T-helper 2 cell (primary cell): ENCODE measurements at regions not wholly inside any gene's neighbourhood (a gene's known extent, or its start where the extent isn't known, plus 50 kb on each side); places are given as distances from the start of the nearest gene placed in this dataset.
"Not testable (repeated sequence)": the region's sequence is repeated elsewhere in the genome, so short reads cannot be mapped to it uniquely, and the experiment has no call there.

Experiments used
- DNase-seq, 5 experiments: peaks; one replicate each; pipeline versions ENCODE4 v3.0.0 to v3.0.0-alpha.2; 2012 to 2022

GRCh38 chr5:148744380-148744779 lies 82.0 kb upstream of the ADRB2 start:
- not testable (repeated sequence) for DNase-seq

- DNase-seq: no peak
Observed at GRCh38 chr5:148746826-148747535, 79.4 kb upstream of the ADRB2 start.

GRCh38 chr5:148747536-148747906 lies 78.9 kb upstream of the ADRB2 start:
- no peak for DNase-seq

- DNase-seq: no peak
Observed at GRCh38 chr5:148748702-148749392, 77.6 kb upstream of the ADRB2 start.

GRCh38 chr5:148750614-148751013 lies 75.8 kb upstream of the ADRB2 start:
- no peak for DNase-seq

- DNase-seq: no peak
Observed at GRCh38 chr5:148751025-148751424, 75.4 kb upstream of the ADRB2 start.

- DNase-seq: not testable (repeated sequence)
Observed at GRCh38 chr5:148752375-148752774, 74.0 kb upstream of the ADRB2 start.

- no peak for DNase-seq
Observed at GRCh38 chr5:148759101-148759500, 67.3 kb upstream of the ADRB2 start.

- DNase-seq: peak in 1 of 5 experiments; percentile 25
Observed at GRCh38 chr5:148760945-148761638, 65.3 kb upstream of the ADRB2 start.

GRCh38 chr5:148763996-148764395 lies 62.4 kb upstream of the ADRB2 start:
- no peak for DNase-seq

GRCh38 chr5:148765061-148765460 lies 61.4 kb upstream of the ADRB2 start:
- DNase-seq: no peak

- DNase-seq: no peak
Observed at GRCh38 chr5:148768806-148769415, 57.5 kb upstream of the ADRB2 start.

- no peak for DNase-seq
Observed at GRCh38 chr5:148769941-148770340, 56.5 kb upstream of the ADRB2 start.

- DNase-seq: no peak
Observed at GRCh38 chr5:148774313-148774712, 52.1 kb upstream of the ADRB2 start.

- DNase-seq: no peak
Observed at GRCh38 chr5:148776261-148776660, 50.1 kb upstream of the ADRB2 start.
